LNCaP clone FGC (cell line): ENCODE measurements at regions not wholly inside any gene's neighbourhood (a gene's known extent, or its start where the extent isn't known, plus 50 kb on each side); places are given as distances from the start of the nearest gene placed in this dataset.

Source experiments
- DNase-seq: peaks from one replicate; pipeline ENCODE4 v3.0.0-alpha.2; 2011; ENCODE audit warnings: low read depth
- H3K4me3 ChIP-seq: 2 replicates; pipeline ENCODE4 v1.5.1; 2011; ENCODE audit warnings: mild to moderate bottlenecking, low read depth, low read length, control low read depth
- TF ChIP-seq, protein P1 (sequence below): IDR thresholded peaks from 2 replicates; pipeline ENCODE4 v1.5.1; 2012; ENCODE audit warnings: mild to moderate bottlenecking; ENCODE audit not compliant: control insufficient read depth, insufficient read depth; ENCODE audit errors: extremely low read depth

DNA sequence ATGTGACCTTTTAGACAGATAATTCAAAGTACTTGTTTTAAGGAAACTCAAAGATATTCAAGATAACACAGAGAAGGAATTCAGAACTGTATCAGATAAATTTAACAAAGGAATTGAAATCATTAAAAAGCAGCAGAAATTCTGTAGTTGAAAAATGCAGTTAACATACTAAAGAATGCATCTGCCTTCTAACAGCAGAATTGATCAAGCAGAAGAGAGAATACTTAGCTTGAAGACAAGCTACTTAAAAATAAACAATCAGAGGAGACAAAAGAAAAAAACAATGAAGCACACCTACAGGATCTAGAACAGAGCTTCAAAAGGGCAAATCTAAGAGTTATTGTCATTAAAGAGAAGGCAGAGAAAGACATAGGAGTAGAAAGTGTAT lies 123.0 kb upstream of the TET2 start:
- no peak for DNase-seq
- no peak overlapping the region for H3K4me3 ChIP-seq
- TF ChIP-seq, protein P1, sequence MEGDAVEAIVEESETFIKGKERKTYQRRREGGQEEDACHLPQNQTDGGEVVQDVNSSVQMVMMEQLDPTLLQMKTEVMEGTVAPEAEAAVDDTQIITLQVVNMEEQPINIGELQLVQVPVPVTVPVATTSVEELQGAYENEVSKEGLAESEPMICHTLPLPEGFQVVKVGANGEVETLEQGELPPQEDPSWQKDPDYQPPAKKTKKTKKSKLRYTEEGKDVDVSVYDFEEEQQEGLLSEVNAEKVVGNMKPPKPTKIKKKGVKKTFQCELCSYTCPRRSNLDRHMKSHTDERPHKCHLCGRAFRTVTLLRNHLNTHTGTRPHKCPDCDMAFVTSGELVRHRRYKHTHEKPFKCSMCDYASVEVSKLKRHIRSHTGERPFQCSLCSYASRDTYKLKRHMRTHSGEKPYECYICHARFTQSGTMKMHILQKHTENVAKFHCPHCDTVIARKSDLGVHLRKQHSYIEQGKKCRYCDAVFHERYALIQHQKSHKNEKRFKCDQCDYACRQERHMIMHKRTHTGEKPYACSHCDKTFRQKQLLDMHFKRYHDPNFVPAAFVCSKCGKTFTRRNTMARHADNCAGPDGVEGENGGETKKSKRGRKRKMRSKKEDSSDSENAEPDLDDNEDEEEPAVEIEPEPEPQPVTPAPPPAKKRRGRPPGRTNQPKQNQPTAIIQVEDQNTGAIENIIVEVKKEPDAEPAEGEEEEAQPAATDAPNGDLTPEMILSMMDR: no peak

DNA sequence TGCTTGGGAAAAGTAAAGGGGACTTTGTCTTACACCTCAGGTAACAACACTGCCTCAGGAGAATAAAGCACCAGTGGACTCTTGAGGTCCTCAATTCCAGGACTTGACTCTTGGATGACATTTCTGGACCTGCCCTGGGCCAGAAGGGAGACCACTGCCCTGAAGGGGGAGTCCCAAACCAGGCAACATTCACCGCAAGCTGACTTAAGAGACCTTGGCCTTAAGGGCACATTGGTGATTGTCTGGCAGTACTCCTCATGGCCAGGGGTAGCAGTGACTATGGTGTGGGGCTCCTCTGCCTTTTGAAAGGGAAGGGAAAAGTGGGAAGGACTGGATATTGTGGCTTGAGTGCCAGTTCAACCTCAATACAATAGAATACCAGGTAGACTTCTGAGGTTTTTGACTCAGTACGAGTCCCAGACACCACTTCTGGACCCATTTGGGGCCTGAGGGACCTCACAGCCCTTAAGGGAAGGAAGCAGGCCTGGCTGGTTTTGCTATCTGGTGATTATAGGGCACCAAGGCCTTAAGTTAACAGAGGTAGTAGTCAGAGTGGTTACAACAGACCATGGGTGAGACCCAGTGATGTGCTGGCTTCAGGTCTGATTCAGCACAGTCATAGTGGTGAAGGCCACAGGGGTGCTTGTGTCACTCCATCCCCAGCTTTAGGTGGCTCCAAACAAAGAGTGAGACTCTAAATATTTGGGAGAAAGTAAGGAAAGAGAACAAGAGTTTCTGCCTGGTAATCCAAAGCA lies 121.2 kb upstream of the TET2 start:
- TF ChIP-seq, protein P1: no peak
- no peak for DNase-seq
- no peak overlapping the region for H3K4me3 ChIP-seq

DNA sequence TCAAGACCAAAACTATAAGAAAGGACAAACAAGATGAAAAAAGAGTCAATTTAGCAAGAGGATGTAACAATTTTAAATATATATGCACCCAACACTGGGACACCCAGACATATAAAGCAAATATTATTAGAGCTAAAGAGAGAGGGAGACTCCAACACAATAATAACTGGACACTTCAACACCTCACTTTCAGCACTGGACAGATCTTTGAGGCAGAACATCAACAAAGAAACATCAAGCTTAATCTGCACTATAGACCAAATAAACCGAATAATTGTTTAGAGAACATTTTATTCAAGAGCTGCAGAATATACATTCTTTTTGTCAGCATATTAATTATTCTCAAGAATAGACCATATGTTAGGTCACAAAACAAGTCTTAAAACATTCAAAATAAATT lies 109.7 kb upstream of the TET2 start:
- H3K4me3 ChIP-seq: no peak overlapping the region
- TF ChIP-seq, protein P1: no peak
- no peak for DNase-seq

DNA sequence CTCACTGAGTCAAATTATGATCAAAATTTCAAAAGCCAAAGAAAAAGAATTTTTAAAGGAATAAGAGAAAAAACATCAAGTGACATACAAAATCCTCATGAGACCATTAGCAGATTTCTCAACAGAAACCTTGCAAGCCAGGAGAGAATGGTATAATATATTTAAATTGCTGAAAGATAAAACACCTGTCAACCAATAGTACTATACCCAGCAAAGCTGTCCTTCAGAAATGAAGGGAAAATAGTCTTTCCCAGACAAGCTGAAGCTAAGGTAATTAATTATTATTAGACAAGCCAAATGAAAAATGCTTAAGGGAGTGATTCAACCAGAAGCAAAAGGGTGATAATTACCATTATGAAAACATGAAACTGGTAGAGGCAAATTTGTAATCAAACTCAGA lies 104.2 kb upstream of the TET2 start:
- H3K4me3 ChIP-seq: no peak overlapping the region
- TF ChIP-seq, protein P1: no peak
- DNase-seq: no peak

DNA sequence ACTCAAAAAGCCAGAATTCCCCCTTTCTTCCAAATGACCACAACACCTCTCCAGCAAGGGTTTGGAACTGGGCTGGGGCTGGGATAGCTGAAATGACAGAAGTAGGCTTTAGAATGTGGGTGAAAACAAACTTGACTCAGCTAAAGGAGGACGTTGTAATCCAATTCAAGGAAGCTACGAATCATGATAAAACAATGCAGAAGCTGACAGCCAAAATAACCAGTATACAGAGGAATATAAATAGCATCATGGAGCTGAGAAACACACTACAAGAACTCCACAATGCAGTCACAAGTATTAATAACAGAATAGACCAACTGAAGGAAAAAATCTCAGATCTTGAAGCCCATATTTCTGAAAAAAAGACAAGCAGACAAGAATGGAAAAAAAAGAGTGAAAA lies 95.8 kb upstream of the TET2 start:
- TF ChIP-seq, protein P1: no peak
- no peak for DNase-seq
- H3K4me3 ChIP-seq: no peak overlapping the region

DNA sequence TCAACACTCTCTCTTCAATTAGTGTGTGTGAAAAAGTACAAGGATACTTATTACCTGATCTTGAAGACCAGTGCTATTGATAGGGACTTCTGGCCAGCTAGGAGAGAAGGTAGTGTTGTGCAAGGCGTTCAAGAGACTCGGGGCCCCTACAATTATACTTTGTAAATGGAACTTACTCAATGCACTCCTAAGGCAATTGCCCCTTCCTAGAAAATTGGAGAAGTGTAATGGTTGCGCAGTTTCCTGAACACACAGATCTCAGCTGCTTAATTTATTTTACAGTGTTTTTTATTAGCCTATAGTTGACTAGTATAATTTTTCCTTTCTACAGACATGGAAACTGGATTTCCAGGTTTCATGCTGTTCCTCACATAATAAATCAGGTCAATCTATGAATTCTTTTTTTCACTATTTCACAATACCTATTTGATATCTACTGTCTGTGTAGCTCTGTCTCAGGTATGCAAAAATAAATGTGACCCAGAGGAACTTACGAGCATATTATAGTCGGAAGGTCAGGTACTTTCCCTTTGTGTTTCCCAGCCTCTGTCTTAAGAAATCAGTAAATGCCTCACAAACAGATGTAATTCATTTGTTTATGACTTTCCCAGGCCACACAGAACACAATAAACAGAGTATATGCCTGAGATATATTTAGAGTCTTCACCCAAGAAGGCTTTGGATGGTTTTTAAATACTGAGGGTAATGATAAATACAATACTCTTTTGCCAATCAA lies 89.1 kb upstream of the TET2 start:
- TF ChIP-seq, protein P1: no peak
- H3K4me3 ChIP-seq: no peak overlapping the region
- no peak for DNase-seq
